HepG2 (cell line): ENCODE measurements at regions not wholly inside any gene's neighbourhood (a gene's known extent, or its start where the extent isn't known, plus 50 kb on each side); places are given as distances from the start of the nearest gene placed in this dataset.

Experiments
- BRF2 ChIP-seq: sonication (generic); formaldehyde crosslinking; IDR thresholded peaks from 2 replicates; pipeline ENCODE4 v1.8.1; 2022; ENCODE audit warnings: mild to moderate bottlenecking, missing genetic modification reagents
- POLR2A ChIP-seq, 2 experiments: IDR thresholded peaks; 2 replicates each; pipeline ENCODE4 v1.6.1; 2011; ENCODE audit warnings: low read depth in 2 of 2, low read length in 2 of 2, mild to moderate bottlenecking in 1 of 2, moderate library complexity in 1 of 2; ENCODE audit not compliant: insufficient read depth in 1 of 2
- ZNF124 ChIP-seq: sonication (generic); formaldehyde crosslinking; IDR thresholded peaks from 2 replicates; pipeline ENCODE4 v1.4.0; 2020; ENCODE audit warnings: missing genetic modification reagents
- ZNF33A ChIP-seq: sonication (generic); formaldehyde crosslinking; IDR thresholded peaks from 2 replicates; pipeline ENCODE4 v1.5.1; 2020; ENCODE audit warnings: missing genetic modification reagents, mild to moderate bottlenecking, moderate library complexity, borderline replicate concordance

- TF ChIP-seq ZNF124 (CRISPR knock-in tag) (no peak), POLR2A (IDR thresholded peaks at IDR 0.05; ENCODE audit: insufficient read depth in 1 of 2, low read depth in 2 of 2, low read length in 2 of 2) (no peak), ZNF33A (CRISPR knock-in tag) (no peak), BRF2 (CRISPR knock-in tag) (no peak)
Observed at GRCh38 chr5:110001648-110002047, 311.9 kb downstream of the MAN2A1 start.
